IMR-90 (cell line): ENCODE measurements at regions not wholly inside any gene's neighbourhood (a gene's known extent, or its start where the extent isn't known, plus 50 kb on each side); places are given as distances from the start of the nearest gene placed in this dataset.

ENCODE experiments used
- ATAC-seq: fragments of 200-7000 bp; cut with Tn5 transposase; 2 replicates; pipeline ENCODE4 v1.9.1; 2020; ENCODE audit warnings: low read depth, mild to moderate bottlenecking, moderate library complexity
- BruUV-seq: library from RNA; stranded (reverse); fragments of 400-500 nt; replicated peaks from 2 replicates; lab custom pipeline; 2021; lab: Mats Ljungman, UMichigan
- CTCF ChIA-PET: fragments of 300-600 bp; formaldehyde crosslinking; extraction: SDS; loops from one replicate; lab custom pipeline; 2021; ENCODE audit warnings: antibody characterized with exemption; lab: Yijun Ruan, JAX
- POLR2A ChIA-PET: fragments of 300-600 bp; sonication (Branson Sonifier 250); formaldehyde crosslinking; loops from one replicate; lab custom pipeline; 2022; ENCODE audit warnings: antibody characterized with exemption; ENCODE audit not compliant: unreplicated experiment; lab: Charles Lee
- DNase-seq: peaks from one replicate; pipeline ENCODE4 v3.0.0; 2013
- H2AFZ ChIP-seq: replicated peaks from 2 replicates; pipeline ENCODE3; 2013; ENCODE audit warnings: low read length, mild to moderate bottlenecking; ENCODE audit not compliant: poor library complexity
- H2AK5ac ChIP-seq: 2 replicates; pipeline ENCODE4 v1.6.1; 2013; ENCODE audit warnings: low read depth, low read length, inconsistent platforms
- H2AK9ac ChIP-seq: replicated peaks from 2 replicates; pipeline ENCODE3; 2013; ENCODE audit warnings: mild to moderate bottlenecking, low read depth, low read length, moderate library complexity; ENCODE audit not compliant: poor library complexity
- H2BK120ac ChIP-seq: 2 replicates; pipeline ENCODE4 v1.6.1; 2013; ENCODE audit warnings: low read depth, low read length, inconsistent platforms
- H2BK15ac ChIP-seq: 3 replicates; pipeline ENCODE4 v1.6.1; 2013; ENCODE audit warnings: low read depth, low read length, inconsistent platforms
- H2BK20ac ChIP-seq: 2 replicates; pipeline ENCODE4 v1.6.1; 2013; ENCODE audit warnings: low read depth, mild to moderate bottlenecking, inconsistent platforms, low read length, moderate library complexity
- H2BK5ac ChIP-seq: 2 replicates; pipeline ENCODE4 v1.6.1; 2013; ENCODE audit warnings: mild to moderate bottlenecking, low read depth, low read length, inconsistent platforms; ENCODE audit not compliant: poor library complexity, severe bottlenecking
- H3K14ac ChIP-seq: replicated peaks from 2 replicates; pipeline ENCODE4 v1.6.1; 2013; ENCODE audit warnings: low read depth, low read length, inconsistent platforms
- H3K18ac ChIP-seq: 2 replicates; pipeline ENCODE4 v1.6.1; 2013; ENCODE audit warnings: low read depth, low read length, control low read depth
- H3K23ac ChIP-seq: 2 replicates; pipeline ENCODE4 v1.6.1; 2013; ENCODE audit warnings: low read depth, low read length, inconsistent platforms
- H3K27ac ChIP-seq: 2 replicates; pipeline ENCODE4 v1.5.1; 2013; ENCODE audit warnings: mild to moderate bottlenecking, control low read depth, low read length; ENCODE audit not compliant: insufficient read depth
- H3K27me3 ChIP-seq: 2 replicates; pipeline ENCODE4 v1.6.1; 2013; ENCODE audit warnings: low read length; ENCODE audit not compliant: control insufficient read depth, insufficient read depth
- H3K36me3 ChIP-seq: 2 replicates; pipeline ENCODE4 v1.6.1; 2013; ENCODE audit warnings: low read length, mixed read lengths; ENCODE audit not compliant: control insufficient read depth, insufficient read depth
- H3K4ac ChIP-seq: 2 replicates; pipeline ENCODE4 v1.6.1; 2013; ENCODE audit warnings: low read depth, low read length, inconsistent platforms
- H3K4me1 ChIP-seq: 2 replicates; pipeline ENCODE4 v1.6.1; 2013; ENCODE audit warnings: low read length, mixed read lengths; ENCODE audit not compliant: control insufficient read depth, insufficient read depth
- H3K4me2 ChIP-seq: 2 replicates; pipeline ENCODE4 v1.6.1; 2013; ENCODE audit warnings: low read depth, mild to moderate bottlenecking, control low read depth, low read length, moderate library complexity
- H3K4me3 ChIP-seq: 2 replicates; pipeline ENCODE4 v1.5.1; 2013; ENCODE audit warnings: low read depth, mild to moderate bottlenecking, control low read depth, low read length, moderate library complexity; ENCODE audit not compliant: insufficient read depth
- H3K56ac ChIP-seq: 2 replicates; pipeline ENCODE4 v1.6.1; 2013; ENCODE audit warnings: low read length, inconsistent platforms; ENCODE audit not compliant: insufficient read depth; ENCODE audit errors: extremely low read depth
- H3K79me1 ChIP-seq, 2 experiments: 2 replicates each; pipeline ENCODE4 v1.6.1; 2013; ENCODE audit warnings: low read length in 2 of 2, inconsistent platforms in 1 of 2, low read depth in 1 of 2
- H3K9ac ChIP-seq: 2 replicates; pipeline ENCODE4 v1.6.1; 2013; ENCODE audit warnings: low read depth, low read length, control low read depth
- H3K9me1 ChIP-seq: 2 replicates; pipeline ENCODE4 v1.6.1; 2013; ENCODE audit warnings: low read length, inconsistent platforms; ENCODE audit not compliant: insufficient read depth
- H3K9me3 ChIP-seq: 2 replicates; pipeline ENCODE4 v1.6.1; 2013; ENCODE audit warnings: low read length; ENCODE audit not compliant: control insufficient read depth, insufficient read depth
- H4K20me1 ChIP-seq: 2 replicates; pipeline ENCODE4 v1.6.1; 2013; ENCODE audit warnings: low read length, inconsistent platforms; ENCODE audit not compliant: insufficient read depth
- H4K5ac ChIP-seq: 2 replicates; pipeline ENCODE4 v1.6.1; 2013; ENCODE audit warnings: mild to moderate bottlenecking, low read depth, low read length, control low read depth
- H4K8ac ChIP-seq, 2 experiments: 2 replicates each; pipeline ENCODE4 v1.6.1; 2013; ENCODE audit warnings: low read depth in 2 of 2, low read length in 2 of 2, control low read depth in 1 of 2, inconsistent platforms in 1 of 2
- H4K91ac ChIP-seq: 2 replicates; pipeline ENCODE4 v1.6.1; 2013; ENCODE audit warnings: low read depth, low read length, inconsistent platforms; ENCODE audit not compliant: insufficient read depth
- MAZ ChIP-seq: IDR thresholded peaks from 2 replicates; pipeline ENCODE4 v1.6.1; 2012; ENCODE audit warnings: low read depth, mild to moderate bottlenecking, low read length, improper control_type of control experiment, moderate library complexity, borderline replicate concordance
- NFE2L2 ChIP-seq: fragments of 150-350 bp; IDR thresholded peaks from 2 replicates; pipeline ENCODE4 v1.6.1; 2016; ENCODE audit warnings: low read depth, mild to moderate bottlenecking, low read length
- POLR2A ChIP-seq: IDR thresholded peaks from 2 replicates; pipeline ENCODE4 v1.6.1; 2012; ENCODE audit warnings: mild to moderate bottlenecking, low read depth, low read length
- RAD21 ChIP-seq: IDR thresholded peaks from 2 replicates; pipeline ENCODE4 v1.6.1; 2012; ENCODE audit warnings: low read length, improper control_type of control experiment
- RCOR1 ChIP-seq: IDR thresholded peaks from 2 replicates; pipeline ENCODE4 v1.6.1; 2012; ENCODE audit warnings: mild to moderate bottlenecking, low read length, improper control_type of control experiment; ENCODE audit not compliant: insufficient replicate concordance
- WGBS, 2 experiments: methylation state at CpG; one replicate each; pipeline versions ENCODE4 v1.1.5 to v1.1.7; 2013; ENCODE audit warnings: missing lambda C conversion rate in 2 of 2; ENCODE audit not compliant: insufficient read length in 1 of 2; ENCODE audit errors: extremely low coverage in 2 of 2; 5-methylcytosine and 5-hydroxymethylcytosine counted together
- dilution Hi-C: fragments of 300-500 bp; cut with HindIII; formaldehyde crosslinking; loops from one replicate; pipeline ENCODE4 v1.14.3; 2018; ENCODE audit warnings: low sequenced_read_pairs; ENCODE audit not compliant: unreplicated experiment
- in situ Hi-C: fragments of 300-500 bp; cut with MboI; formaldehyde crosslinking; loops from 3 replicates; pipeline ENCODE4 v1.14.3; 2019; ENCODE audit warnings: low sequenced_read_pairs, inconsistent platforms, mixed read lengths
- intact Hi-C: fragments of 100-400 bp; cut with micrococcal nuclease; formaldehyde crosslinking; loops from 2 replicates; pipeline ENCODE4 v1.10.0; 2022

- H4K5ac ChIP-seq: no peak overlapping the region
- ChIA-PET POLR2A (no interaction called here), CTCF (interaction anchor here (0.6 to 1.0 kb wide), 2 partner anchors 25 to 346 kb away, joined by 3 to 4 read pairs; no protein-coding TSS in a partner anchor)
- H3K14ac ChIP-seq: no peak overlapping the region
- no peaks in the 10 kb centered on the region for H4K20me1 ChIP-seq
- no peak overlapping the region for H4K8ac ChIP-seq
- H2BK120ac ChIP-seq: no peak overlapping the region
- no peaks in the 10 kb centered on the region for H3K36me3 ChIP-seq
- no peak overlapping the region for H2BK20ac ChIP-seq
- no peaks in the 10 kb centered on the region; the same call in 1 of the 2 replicates for H3K9me1 ChIP-seq
- peaks cover 4% of the 10 kb centered on the region for H3K4me1 ChIP-seq
- H3K9ac ChIP-seq: no peak overlapping the region
- no peak overlapping the region for H3K4me2 ChIP-seq
- TF ChIP-seq MAZ (no peak), NFE2L2 (no peak), RCOR1 (no peak), RAD21 (no peak), POLR2A (no peak)
- intact Hi-C loops (no loop called here), dilution Hi-C loops (no loop called here), in situ Hi-C loops (no loop called here)
- H2BK5ac ChIP-seq: no peak overlapping the region
- H3K79me1 ChIP-seq: no peaks in the 10 kb centered on the region
- DNase-seq (no peak), ATAC-seq (no peak)
- BruUV-seq: no TSS peak
- H3K27ac ChIP-seq: no peak overlapping the region
- H3K56ac ChIP-seq: no peak overlapping the region
- no peak overlapping the region for H4K91ac ChIP-seq
- no peaks in the 10 kb centered on the region for H3K27me3 ChIP-seq
- H3K4ac ChIP-seq: no peak overlapping the region
- no peak overlapping the region for H2AK5ac ChIP-seq
- H2AFZ ChIP-seq: no peak overlapping the region
- no peak overlapping the region for H3K4me3 ChIP-seq
- H2AK9ac ChIP-seq: no peak overlapping the region
- H3K23ac ChIP-seq: no peak overlapping the region
- WGBS, 2 experiments: no CpG with 5 or more reads among the region's 4 CpGs
- no peaks in the 10 kb centered on the region for H3K9me3 ChIP-seq
- no peak overlapping the region for H3K18ac ChIP-seq
- H2BK15ac ChIP-seq: no peak overlapping the region
Observed at GRCh38 chr1:188241629-188242028, 1412.9 kb downstream of the PLA2G4A start.
